Smooth muscle cell (in vitro differentiated cells): ENCODE measurements at regions not wholly inside any gene's neighbourhood (a gene's known extent, or its start where the extent isn't known, plus 50 kb on each side); places are given as distances from the start of the nearest gene placed in this dataset.

Experiments
- DNase-seq: peaks from one replicate; lab custom pipeline; 2025; ENCODE audit not compliant: unreplicated experiment; lab: John Stamatoyannopoulos, UW
- H2AFZ ChIP-seq: fragments of 200-600 bp; sonication (generic); 2 replicates; pipeline ENCODE4 v1.6.0; 2016; ENCODE audit warnings: antibody characterized with exemption, low read depth, mild to moderate bottlenecking
- H3F3A ChIP-seq: fragments of 200-600 bp; sonication (generic); 2 replicates; pipeline ENCODE4 v1.6.0; 2017; ENCODE audit warnings: antibody characterized with exemption, low read depth
- H3K27ac ChIP-seq: fragments of 200-600 bp; sonication (generic); 2 replicates; pipeline ENCODE4 v1.5.1; 2016; ENCODE audit warnings: low read depth, mild to moderate bottlenecking
- H3K27me3 ChIP-seq: fragments of 200-600 bp; sonication (generic); 2 replicates; pipeline ENCODE4 v1.6.1; 2016; ENCODE audit warnings: low read depth, mild to moderate bottlenecking
- H3K36me3 ChIP-seq: fragments of 200-600 bp; sonication (generic); 2 replicates; pipeline ENCODE4 v1.5.1; 2016; ENCODE audit warnings: low read depth
- H3K4me1 ChIP-seq: fragments of 200-600 bp; sonication (generic); 2 replicates; pipeline ENCODE4 v1.5.1; 2016; ENCODE audit warnings: low read depth
- H3K4me2 ChIP-seq: fragments of 200-600 bp; sonication (generic); 2 replicates; pipeline ENCODE4 v1.6.0; 2016; ENCODE audit warnings: mild to moderate bottlenecking
- H3K4me3 ChIP-seq: fragments of 200-600 bp; sonication (generic); 2 replicates; pipeline ENCODE4 v1.5.1; 2016; ENCODE audit warnings: mild to moderate bottlenecking
- H3K79me2 ChIP-seq: fragments of 200-600 bp; sonication (generic); 2 replicates; pipeline ENCODE4 v1.6.0; 2016; ENCODE audit warnings: low read depth, mild to moderate bottlenecking
- H3K9ac ChIP-seq: fragments of 200-600 bp; sonication (generic); 2 replicates; pipeline ENCODE4 v1.6.0; 2016; ENCODE audit warnings: low read depth
- H3K9me3 ChIP-seq: fragments of 200-600 bp; sonication (generic); replicated peaks from 2 replicates; pipeline ENCODE4 v1.5.1; 2016; ENCODE audit warnings: low read depth
- H4K20me1 ChIP-seq: fragments of 200-600 bp; sonication (generic); 2 replicates; pipeline ENCODE4 v1.6.0; 2016; ENCODE audit warnings: low read depth
- WGBS: methylation state at CpG from one replicate; pipeline ENCODE4 v1.1.7; 2016; ENCODE audit warnings: low lambda C conversion rate; 5-methylcytosine and 5-hydroxymethylcytosine counted together
- TF ChIP-seq, protein P1 (sequence below): fragments of 200-600 bp; sonication (generic); IDR thresholded peaks from 2 replicates; pipeline ENCODE4 v1.5.1; 2017; ENCODE audit warnings: borderline replicate concordance, mild to moderate bottlenecking, antibody characterized with exemption; ENCODE audit not compliant: insufficient read depth, poor library complexity, severe bottlenecking

DNA sequence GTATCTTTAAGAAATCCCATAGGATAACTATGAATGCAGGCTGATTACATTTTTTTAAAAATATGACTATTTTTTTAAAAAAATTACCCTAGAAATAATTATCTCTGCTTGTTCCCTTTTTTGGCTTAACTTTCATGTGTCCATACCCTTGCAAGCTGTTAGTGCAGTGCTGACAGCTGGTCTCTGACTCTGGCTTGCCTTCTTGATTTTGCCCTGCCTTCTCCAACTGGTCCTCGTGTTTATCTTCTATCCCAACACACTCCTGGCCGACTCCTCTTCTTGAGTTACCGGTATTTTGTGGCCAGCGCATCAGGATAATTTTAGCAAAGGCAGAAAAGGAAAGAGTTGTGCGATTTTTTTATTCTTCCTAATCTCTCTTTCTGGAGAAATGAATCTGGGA is 111.7 kb upstream of the STARD3NL start:
- H3K36me3 ChIP-seq, result no peaks in the 10 kb centered on the region
- H3K27me3 ChIP-seq, result peaks cover 20% of the 10 kb centered on the region
- no peak overlapping the region for H2AFZ ChIP-seq
- no peak overlapping the region for H3K4me3 ChIP-seq
- WGBS, result 64% methylated on average over 5 of the region's 5 CpGs
- H3K4me1 ChIP-seq, result peaks cover 5% of the 10 kb centered on the region
- DNase-seq, result no peak
- H3K79me2 ChIP-seq, result no peaks in the 10 kb centered on the region
- no peak overlapping the region for H3K4me2 ChIP-seq
- H4K20me1 ChIP-seq, result no peaks in the 10 kb centered on the region
- H3K9me3 ChIP-seq, result no peaks in the 10 kb centered on the region
- no peak overlapping the region for H3K9ac ChIP-seq
- no peak overlapping the region for H3K27ac ChIP-seq
- TF ChIP-seq, protein P1, sequence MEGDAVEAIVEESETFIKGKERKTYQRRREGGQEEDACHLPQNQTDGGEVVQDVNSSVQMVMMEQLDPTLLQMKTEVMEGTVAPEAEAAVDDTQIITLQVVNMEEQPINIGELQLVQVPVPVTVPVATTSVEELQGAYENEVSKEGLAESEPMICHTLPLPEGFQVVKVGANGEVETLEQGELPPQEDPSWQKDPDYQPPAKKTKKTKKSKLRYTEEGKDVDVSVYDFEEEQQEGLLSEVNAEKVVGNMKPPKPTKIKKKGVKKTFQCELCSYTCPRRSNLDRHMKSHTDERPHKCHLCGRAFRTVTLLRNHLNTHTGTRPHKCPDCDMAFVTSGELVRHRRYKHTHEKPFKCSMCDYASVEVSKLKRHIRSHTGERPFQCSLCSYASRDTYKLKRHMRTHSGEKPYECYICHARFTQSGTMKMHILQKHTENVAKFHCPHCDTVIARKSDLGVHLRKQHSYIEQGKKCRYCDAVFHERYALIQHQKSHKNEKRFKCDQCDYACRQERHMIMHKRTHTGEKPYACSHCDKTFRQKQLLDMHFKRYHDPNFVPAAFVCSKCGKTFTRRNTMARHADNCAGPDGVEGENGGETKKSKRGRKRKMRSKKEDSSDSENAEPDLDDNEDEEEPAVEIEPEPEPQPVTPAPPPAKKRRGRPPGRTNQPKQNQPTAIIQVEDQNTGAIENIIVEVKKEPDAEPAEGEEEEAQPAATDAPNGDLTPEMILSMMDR, result no peak
- H3F3A ChIP-seq, result no peaks in the 10 kb centered on the region

- Histone ChIP-seq H3K27ac (peak overlapping the region; percentile 13), H4K20me1 (no peaks in the 10 kb centered on the region), H3K4me3 (no peak overlapping the region), H3K9me3 (no peaks in the 10 kb centered on the region), H3K9ac (no peak overlapping the region), H2AFZ (no peak overlapping the region), H3F3A (no peaks in the 10 kb centered on the region), H3K27me3 (peaks cover 4% of the 10 kb centered on the region), H3K4me2 (peak overlapping the region; percentile 25), H3K79me2 (no peaks in the 10 kb centered on the region), H3K36me3 (no peaks in the 10 kb centered on the region), H3K4me1 (peaks cover 5% of the 10 kb centered on the region)
- WGBS, result 52% methylated on average over 2 of the region's 2 CpGs
- TF ChIP-seq, protein P1, result no peak
- no peak for DNase-seq
These were observed 109.6 kb upstream of the STARD3NL start for GRCh38 chr7:38068461-38068860.

- Histone ChIP-seq H3F3A (no peaks in the 10 kb centered on the region), H3K27ac (no peak overlapping the region), H3K9me3 (no peaks in the 10 kb centered on the region), H3K4me2 (no peak overlapping the region), H3K27me3 (no peaks in the 10 kb centered on the region), H3K4me1 (peaks cover 5% of the 10 kb centered on the region), H3K79me2 (no peaks in the 10 kb centered on the region), H2AFZ (no peak overlapping the region), H4K20me1 (no peaks in the 10 kb centered on the region), H3K9ac (no peak overlapping the region), H3K4me3 (no peak overlapping the region), H3K36me3 (no peaks in the 10 kb centered on the region)
- TF ChIP-seq, protein P1, result no peak
- WGBS, result 75% methylated on average over 6 of the region's 6 CpGs
- DNase-seq, result no peak
These were observed 109.0 kb upstream of the STARD3NL start for GRCh38 chr7:38069052-38069451.

- Histone ChIP-seq H3K36me3 (no peaks in the 10 kb centered on the region), H3K79me2 (no peaks in the 10 kb centered on the region), H4K20me1 (no peaks in the 10 kb centered on the region), H3K9me3 (no peaks in the 10 kb centered on the region), H3K4me1 (peaks cover 5% of the 10 kb centered on the region), H3K27me3 (no peaks in the 10 kb centered on the region), H3K27ac (no peak overlapping the region), H3K4me2 (peak overlapping the region; percentile 36), H3K9ac (no peak overlapping the region), H2AFZ (no peak overlapping the region), H3F3A (no peaks in the 10 kb centered on the region), H3K4me3 (no peak overlapping the region)
- DNase-seq, result no peak
- 5% methylated on average over 1 of the region's 1 CpG for WGBS
- TF ChIP-seq, protein P1, result peak; percentile 33
These were observed 107.3 kb upstream of the STARD3NL start for GRCh38 chr7:38070718-38071117.
